Activated CD4-positive, alpha-beta T cell treated with anti-CD3 and anti-CD28 coated beads, Interleukin-2, Interleukin-4, amounts not matched to agents 100 ng/mL and 50 ng/mL, durations not matched to agents 16 hours and 8 hours (primary cell): ENCODE measurements at regions not wholly inside any gene's neighbourhood (a gene's known extent, or its start where the extent isn't known, plus 50 kb on each side); places are given as distances from the start of the nearest gene placed in this dataset.

Experiments
- DNase-seq: peaks from one replicate; pipeline ENCODE4 v3.0.0-alpha.2; 2020; ENCODE audit warnings: low spot score

DNA sequence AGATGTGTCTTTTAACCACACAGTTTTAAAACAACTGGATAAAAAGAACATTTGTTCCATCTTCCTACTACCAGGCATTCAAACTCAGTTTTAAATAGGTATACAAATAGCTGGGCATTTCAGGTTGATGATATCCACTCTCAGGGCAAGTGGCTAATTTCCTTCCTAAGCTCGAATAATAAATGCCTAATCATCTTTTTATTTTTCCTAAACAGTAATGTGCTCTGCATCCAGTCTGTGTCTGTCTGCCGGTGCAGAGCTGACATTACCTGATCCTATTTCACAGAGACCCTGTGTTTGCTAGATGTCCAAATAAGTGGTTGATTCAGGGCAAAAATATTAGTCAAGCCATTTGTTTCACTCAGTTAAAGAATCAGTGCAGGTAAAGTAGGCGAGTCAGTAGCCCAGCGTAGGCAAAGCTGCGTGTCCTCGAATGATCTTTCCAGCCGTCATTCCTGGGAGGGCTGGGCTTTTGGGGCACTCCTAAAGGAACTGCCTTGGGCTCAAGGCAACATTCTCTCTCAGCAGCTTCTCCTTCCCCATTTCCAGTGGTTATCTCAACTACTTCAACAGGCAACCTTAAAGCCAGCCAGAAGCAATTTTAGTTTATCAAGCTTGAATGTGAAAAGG is 74.2 kb upstream of the BMP2 start:
- no peak for DNase-seq

DNA sequence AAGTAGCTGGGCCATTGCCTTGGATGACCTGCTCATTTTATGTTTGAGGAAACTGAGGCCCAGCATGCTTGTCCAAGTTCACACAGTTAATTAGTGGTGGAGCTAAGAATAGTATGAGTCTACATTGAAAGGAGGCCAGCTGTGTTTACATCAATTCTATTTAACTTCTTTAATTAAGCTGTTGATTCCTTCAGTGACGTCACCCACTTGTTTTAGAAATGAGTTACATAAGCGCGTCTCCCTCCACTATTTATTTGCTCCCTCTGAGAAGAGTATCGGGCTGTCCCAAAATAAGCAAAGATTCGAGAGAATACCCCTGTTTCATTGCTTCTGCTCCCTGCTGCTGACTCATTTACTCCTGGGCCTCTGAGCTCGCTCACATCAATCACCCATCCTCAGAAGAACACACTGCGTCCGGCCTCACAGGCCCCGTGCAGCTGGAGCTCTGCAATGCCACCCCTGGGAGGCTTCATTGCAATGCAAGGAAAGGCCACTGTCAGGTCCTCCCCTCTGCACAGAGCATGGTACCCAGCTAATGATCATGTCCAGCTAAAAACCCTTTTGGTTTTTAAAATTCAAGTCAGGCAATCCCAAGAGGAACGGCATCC is 74.8 kb upstream of the BMP2 start:
- no peak for DNase-seq

DNA sequence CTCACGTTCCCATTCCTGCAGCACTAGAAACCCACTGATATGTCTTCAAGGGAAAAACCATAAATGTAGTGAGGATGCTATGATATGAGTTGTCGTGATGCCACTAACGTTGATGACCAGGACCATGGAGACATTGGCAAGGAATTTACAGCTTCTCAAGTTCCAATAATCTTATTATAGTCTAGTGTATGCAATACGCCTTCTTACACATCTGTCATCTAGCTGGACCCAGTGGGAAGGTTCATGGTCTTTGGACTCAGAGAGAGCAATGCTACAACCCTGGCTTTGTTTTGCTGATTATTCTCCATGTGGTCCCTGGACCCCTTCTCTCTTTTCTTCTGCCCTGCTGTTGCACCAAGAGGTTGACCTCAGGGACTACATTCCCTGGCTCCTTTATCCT is 76.0 kb upstream of the BMP2 start:
- DNase-seq: no peak

- no peak for DNase-seq
Observed at GRCh38 chr20:6689339-6689973, 78.0 kb upstream of the BMP2 start.

DNA sequence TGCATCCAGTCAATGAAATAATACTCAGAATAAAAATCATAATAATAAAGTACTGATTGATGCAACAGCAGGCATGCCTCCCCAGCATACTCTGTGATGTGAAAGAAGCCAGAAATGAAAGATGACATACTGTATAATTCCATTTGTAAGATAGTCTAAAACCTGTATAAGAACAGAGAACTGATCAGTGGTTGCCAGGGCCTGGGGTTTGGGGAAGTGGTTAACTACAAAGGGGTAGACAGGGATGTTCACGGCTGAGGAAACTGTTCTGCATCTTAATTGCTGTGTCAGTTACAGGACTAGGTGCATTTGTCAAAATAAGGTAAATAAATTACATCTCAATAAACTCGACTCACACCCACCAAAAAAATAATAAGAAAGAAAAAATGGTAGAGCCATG is 81.3 kb upstream of the BMP2 start:
- no peak for DNase-seq

DNA sequence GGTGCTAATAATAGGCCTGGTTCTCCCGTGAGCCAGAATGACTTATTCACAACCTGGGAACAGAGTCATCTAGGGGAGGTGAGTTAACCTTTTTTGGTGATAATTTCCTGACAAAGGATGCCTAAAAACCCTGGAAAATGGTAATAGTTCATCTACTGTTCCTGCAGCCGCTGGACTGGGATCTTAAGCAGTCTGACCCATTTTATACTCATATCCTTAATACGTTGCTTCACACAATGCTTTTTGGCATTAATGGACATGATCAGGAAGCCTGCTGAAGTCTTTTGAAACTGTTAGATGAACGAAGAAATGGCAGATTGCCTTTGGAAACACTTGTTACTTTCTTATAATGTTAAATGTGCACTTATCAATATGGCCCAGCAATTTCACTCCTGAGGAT is 81.9 kb upstream of the BMP2 start:
- DNase-seq: no peak

DNA sequence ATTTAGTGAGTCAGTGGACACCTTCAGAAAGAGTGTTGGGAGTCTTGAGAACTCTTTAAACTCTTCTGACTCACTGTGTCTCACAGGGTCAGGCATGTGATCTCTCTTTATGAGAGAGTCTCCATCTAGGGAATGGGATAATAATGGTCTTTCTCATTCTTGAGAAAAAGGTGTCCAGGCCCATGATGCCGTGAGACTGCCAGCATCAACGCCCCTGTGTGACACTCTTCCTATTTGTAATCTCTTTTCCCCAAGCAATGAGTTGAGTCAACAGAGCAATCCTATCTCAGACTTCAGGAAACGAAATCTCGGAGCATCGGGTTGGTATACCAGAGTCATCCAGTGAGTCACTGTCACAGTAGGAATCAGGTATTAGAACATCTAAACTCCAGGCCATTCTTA is 82.3 kb upstream of the BMP2 start:
- DNase-seq: no peak

GRCh38 chr20:6683021-6683977 is 84.2 kb upstream of the BMP2 start:
- DNase-seq: no peak

DNA sequence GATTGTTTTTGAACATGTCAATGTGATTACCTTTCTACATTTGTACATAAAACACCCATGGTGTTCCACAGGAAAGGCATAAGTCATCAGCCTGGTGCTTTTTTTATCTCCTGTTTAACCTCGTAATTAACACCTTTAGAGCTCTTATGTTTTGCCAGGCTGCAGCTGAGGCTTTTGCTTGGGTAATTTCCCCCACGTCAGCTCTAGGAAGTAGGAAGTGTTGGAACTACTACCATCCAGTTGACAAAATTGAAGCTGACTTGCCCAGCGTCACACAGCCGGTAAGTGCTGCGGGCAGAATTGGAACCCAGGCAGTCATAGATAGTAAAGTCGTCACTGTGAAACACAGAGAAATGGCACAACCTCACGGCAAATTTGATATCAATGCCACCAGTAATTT is 86.6 kb upstream of the BMP2 start:
- DNase-seq: no peak

GRCh38 chr20:6680441-6680840 is 87.0 kb upstream of the BMP2 start:
- no peak for DNase-seq

GRCh38 chr20:6679086-6679485 is 88.4 kb upstream of the BMP2 start:
- no peak for DNase-seq

DNA sequence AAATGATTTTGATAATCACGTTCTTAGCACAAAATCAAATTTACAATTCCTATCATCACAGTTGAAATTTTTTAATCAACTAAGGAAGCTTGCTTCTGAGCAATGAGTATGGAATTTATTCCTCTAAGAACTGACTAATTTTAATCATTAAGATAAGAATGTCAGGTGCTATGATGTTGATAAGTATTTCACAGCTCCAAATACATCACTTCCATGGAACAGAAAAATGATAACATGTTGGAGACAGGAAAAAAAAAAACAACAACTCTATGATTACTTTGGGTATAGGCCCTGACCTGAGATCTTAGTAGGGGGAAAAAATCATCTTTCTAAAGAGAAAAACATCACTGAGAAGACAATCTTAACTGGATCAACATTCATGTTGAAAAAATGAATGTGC is 89.4 kb upstream of the BMP2 start:
- no peak for DNase-seq

- DNase-seq: no peak
Observed at GRCh38 chr20:6674831-6675230, 92.7 kb upstream of the BMP2 start.

DNA sequence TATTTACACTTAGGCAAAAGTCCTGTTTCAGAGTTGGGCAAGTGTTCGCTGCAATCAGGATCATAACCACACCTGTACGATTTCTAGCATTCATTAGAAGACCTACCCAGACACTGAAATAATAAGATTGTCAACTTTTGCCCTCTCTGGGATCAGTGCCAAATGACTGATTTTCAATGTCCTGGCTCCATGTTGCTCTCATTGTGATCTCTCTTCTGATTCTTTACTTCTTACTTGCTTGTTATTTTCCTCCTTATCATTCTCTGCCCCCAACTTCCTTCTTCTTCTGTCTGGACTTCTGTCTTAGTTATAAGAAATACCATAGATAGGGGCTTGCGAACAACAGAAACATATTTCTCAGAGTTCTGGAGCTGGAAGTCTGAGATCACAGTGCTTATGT is 94.4 kb upstream of the BMP2 start:
- DNase-seq: no peak

DNA sequence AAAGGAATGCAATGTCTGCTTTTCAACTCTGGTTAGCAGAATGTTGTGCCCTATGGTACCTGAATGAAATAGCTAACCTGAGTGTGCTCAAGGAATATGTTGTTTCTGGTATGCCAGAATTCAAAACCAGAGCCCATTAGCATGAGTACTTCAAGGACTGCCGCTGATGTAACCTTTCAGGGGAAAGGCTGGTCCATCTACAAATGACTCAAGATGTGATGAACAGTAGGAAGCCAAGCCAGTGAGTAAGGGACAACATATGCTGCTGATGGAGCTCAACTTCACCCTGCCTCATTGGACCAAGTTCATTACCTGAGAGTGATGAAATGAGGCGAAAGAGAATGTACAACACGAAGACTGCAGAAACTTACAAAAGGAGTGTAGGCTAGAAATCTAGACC is 95.7 kb upstream of the BMP2 start:
- no peak for DNase-seq

- no peak for DNase-seq
Observed at GRCh38 chr20:6668546-6668945, 98.9 kb upstream of the BMP2 start.

- no peak for DNase-seq
Observed at GRCh38 chr20:6665621-6666355, 101.7 kb upstream of the BMP2 start.

DNA sequence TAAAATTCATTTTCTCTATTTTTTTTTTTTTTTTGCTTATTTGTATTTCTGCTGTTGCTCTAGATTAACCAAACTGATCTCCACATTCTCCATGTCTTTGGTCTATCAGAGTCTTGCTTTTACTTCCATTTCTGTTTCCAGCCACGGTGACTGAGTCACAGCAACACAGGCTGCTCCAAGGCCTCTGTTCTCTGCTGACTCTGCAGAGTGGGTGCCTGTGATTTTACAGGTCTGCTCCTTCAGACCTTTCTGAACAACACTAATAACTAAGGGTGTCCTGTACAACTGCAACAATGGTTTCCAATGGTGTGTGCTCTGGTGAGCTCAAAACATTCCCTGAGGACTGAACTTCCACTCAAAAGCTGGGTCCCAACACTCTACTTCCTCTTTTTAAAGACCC is 102.3 kb upstream of the BMP2 start:
- no peak for DNase-seq

DNA sequence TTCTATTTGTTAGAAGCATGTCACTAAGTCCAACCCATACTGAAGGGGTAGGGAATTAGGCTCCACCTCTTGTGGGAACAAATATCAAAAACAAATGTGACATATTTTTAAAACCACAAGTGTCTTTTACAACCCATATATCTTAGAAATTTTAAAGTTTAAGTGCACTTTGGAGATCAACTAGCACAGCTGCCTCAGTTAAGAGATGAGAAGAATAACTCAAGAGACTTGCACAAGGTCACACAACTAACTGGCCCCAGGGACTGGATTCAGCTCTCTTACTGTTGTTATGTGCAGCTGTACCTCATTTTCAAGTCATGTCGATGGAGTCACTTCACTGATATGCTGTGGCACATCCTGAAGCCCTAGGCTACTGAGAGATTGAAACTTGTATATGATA is 102.9 kb upstream of the BMP2 start:
- DNase-seq: no peak

DNA sequence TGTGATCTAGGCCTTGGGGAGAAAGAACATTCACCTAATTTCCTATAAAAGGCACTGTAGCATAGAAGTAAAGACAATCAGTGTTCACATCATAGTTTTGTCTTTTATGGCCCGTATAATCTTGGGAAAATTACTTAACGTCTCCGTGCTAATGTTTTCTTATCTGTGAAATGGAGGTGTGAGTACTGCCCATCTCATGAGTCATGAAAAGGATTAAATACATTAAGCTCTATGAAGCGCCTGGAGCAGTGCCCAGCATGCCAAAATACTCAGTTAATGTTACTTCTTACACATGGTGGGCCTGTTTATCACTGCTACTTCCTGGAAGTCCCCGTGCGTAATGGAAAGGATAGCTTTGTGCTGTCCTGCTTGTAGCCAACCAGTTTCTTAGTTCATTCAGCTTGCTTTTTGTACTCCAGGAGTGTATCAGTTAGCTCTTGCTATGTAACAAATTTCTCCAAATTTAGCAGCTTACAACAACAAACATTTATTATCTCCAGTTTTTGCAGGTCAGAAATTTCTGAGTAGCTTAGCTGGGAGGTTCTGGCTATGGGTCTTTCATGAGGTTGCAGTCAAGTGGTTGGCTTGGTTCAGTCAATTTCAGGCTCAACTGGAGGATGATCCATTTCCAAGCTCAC is 103.6 kb upstream of the BMP2 start:
- no peak for DNase-seq

- no peak for DNase-seq
Observed at GRCh38 chr20:6663104-6663503, 104.4 kb upstream of the BMP2 start.

- DNase-seq: no peak
Observed at GRCh38 chr20:6662309-6662708, 105.2 kb upstream of the BMP2 start.
